Gastrocnemius medialis (tissue), 4 donors: ENCODE measurements at regions not wholly inside any gene's neighbourhood (a gene's known extent, or its start where the extent isn't known, plus 50 kb on each side); places are given as distances from the start of the nearest gene placed in this dataset.

ENCODE experiments used
- ATAC-seq, 2 donors: fragments of 150-250 bp; one replicate each; pipeline ENCODE4 v1.9.1; 2016
- DNase-seq, 2 donors: peaks; one replicate each; pipeline ENCODE4 v3.0.0-alpha.2; 2019
- H3K27ac ChIP-seq, 4 donors: fragments of 200-600 bp; sonication (generic); 1 replicate in 1 of 4; 2 replicates in 3 of 4; pipeline ENCODE4 v1.5.1; 2016 to 2018; ENCODE audit warnings: mild to moderate bottlenecking in 2 of 4, moderate library complexity in 1 of 4
- H3K27me3 ChIP-seq, 3 donors: fragments of 200-600 bp; sonication (generic) in 2 of 3; 1 replicate in 1 of 3; 2 replicates in 2 of 3; pipeline versions ENCODE4 v1.5.1 to v1.6.0; 2016 to 2019; ENCODE audit warnings: mild to moderate bottlenecking in 1 of 3, moderate library complexity in 1 of 3
- H3K36me3 ChIP-seq, 2 donors: fragments of 200-600 bp; sonication (generic) in 1 of 2; one replicate each; pipeline ENCODE4 v1.5.1; 2017 to 2018
- H3K4me1 ChIP-seq, 2 donors: fragments of 200-600 bp; sonication (generic) in 1 of 2; one replicate each; pipeline ENCODE4 v1.5.1; 2016 to 2017; ENCODE audit warnings: mild to moderate bottlenecking in 2 of 2
- H3K4me3 ChIP-seq, 4 donors: fragments of 200-600 bp; sonication (generic) in 3 of 4; 1 replicate in 1 of 4; 2 replicates in 3 of 4; pipeline ENCODE4 v1.5.1; 2016 to 2019; ENCODE audit warnings: mild to moderate bottlenecking in 2 of 4
- H3K9me3 ChIP-seq, 3 donors: fragments of 200-600 bp; sonication (generic) in 2 of 3; 1 replicate in 1 of 3; 2 replicates in 2 of 3; pipeline ENCODE4 v1.5.1; 2016 to 2019
- CTCF ChIP-seq, 5 experiments: fragments of 450-650 bp in 3 of 5; fragments of 200-600 bp in 2 of 5; sonication (generic) in 2 of 5; IDR thresholded peaks in 4 of 5; conservative IDR thresholded peaks in 1 of 5; 1 replicate in 4 of 5; 2 replicates in 1 of 5; pipeline ENCODE4 v1.5.1; 2016 to 2019; ENCODE audit warnings: antibody characterized with exemption in 5 of 5, mild to moderate bottlenecking in 3 of 5, moderate library complexity in 3 of 5
- POLR2A ChIP-seq, 2 donors: fragments of 450-650 bp; IDR thresholded peaks; one replicate each; pipeline ENCODE4 v1.6.1; 2017; ENCODE audit warnings: antibody characterized with exemption in 2 of 2, mild to moderate bottlenecking in 2 of 2, moderate library complexity in 2 of 2
- in situ Hi-C, 4 donors: fragments of 200-750 bp; cut with MboI; loops; one replicate each; pipeline versions ENCODE4 v1.15.0 to v1.8.0; 2017; ENCODE audit warnings: low sequenced_read_pairs in 4 of 4
- intact Hi-C: fragments of 100-400 bp; cut with DNase I; formaldehyde crosslinking; loops from one replicate; pipeline ENCODE4 v1.15.1; 2023; ENCODE audit warnings: low total_unique reads

GRCh38 chr19:31071136-31071855 lies 277.9 kb downstream of the TSHZ3 start:
- H3K9me3 ChIP-seq: no peaks in the 10 kb centered on the region
- TF ChIP-seq POLR2A (IDR thresholded peaks at IDR 0.05) (no peak), CTCF (IDR thresholded peaks at IDR 0.05 in 4 of 5, conservative IDR thresholded peaks at IDR 0.05 in 1 of 5) (no peak)
- no peak overlapping the region for H3K4me3 ChIP-seq
- in situ Hi-C loops (no loop called here), intact Hi-C loops (no loop called here)
- no peak overlapping the region for H3K27ac ChIP-seq
- H3K36me3 ChIP-seq: no peaks in the 10 kb centered on the region
- ATAC-seq (no peak), DNase-seq (no peak)
- peaks cover 0 to 3% (median 0%) of the 10 kb centered on the region in 3 donors for H3K27me3 ChIP-seq
- H3K4me1 ChIP-seq: no peaks in the 10 kb centered on the region

DNA sequence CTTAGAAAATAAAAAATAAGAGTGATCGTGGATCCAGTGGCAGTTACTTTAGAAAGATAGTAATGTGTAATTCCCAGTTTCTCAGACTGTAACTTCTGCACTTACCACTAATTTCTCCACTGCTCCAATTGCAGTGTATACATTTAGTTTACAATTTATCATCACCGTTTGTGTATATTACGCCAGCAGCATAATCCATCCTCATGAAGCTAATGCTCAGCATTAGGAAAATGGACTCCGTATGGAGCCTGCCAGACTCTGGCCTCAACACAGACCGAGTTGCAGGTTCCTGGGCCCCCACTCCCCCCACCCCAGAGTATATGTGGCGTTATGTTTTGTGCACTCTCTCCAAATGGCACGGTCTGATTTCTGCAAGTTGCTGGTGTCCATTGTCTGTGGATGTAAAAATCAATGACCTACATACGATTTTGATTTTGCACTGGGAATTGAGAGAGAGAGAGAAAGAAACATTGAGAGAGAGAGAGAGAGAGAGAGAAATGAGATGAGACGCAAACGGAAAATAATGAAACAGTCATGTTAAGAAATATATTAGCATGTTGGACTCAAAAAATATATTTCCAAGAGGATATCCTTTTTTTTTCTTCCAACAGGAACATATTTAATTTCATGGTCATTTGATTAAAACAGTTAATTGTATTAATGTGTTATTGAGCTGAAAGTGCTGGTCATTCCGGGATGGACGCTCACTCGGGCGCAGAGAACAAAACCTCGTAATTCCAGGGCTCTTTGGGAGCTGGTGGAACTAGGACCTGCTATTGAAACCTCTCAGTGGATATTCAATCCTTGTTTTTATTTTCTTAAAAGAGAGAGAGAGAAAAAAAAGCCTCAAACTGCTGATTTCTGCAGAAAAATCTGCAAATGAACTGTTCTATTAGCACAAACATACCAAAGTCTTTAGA lies 278.8 kb downstream of the TSHZ3 start:
- ATAC-seq (no peak), DNase-seq (no peak)
- H3K27me3 ChIP-seq: peaks cover 0 to 3% (median 0%) of the 10 kb centered on the region in 3 donors
- intact Hi-C loops (no loop called here), in situ Hi-C loops (no loop called here)
- no peak overlapping the region for H3K4me3 ChIP-seq
- no peaks in the 10 kb centered on the region for H3K9me3 ChIP-seq
- TF ChIP-seq CTCF (IDR thresholded peaks at IDR 0.05 in 4 of 5, conservative IDR thresholded peaks at IDR 0.05 in 1 of 5): no peak
- no peak for TF ChIP-seq POLR2A (IDR thresholded peaks at IDR 0.05)
- H3K4me1 ChIP-seq: no peaks in the 10 kb centered on the region
- no peak overlapping the region for H3K27ac ChIP-seq
- H3K36me3 ChIP-seq: no peaks in the 10 kb centered on the region

DNA sequence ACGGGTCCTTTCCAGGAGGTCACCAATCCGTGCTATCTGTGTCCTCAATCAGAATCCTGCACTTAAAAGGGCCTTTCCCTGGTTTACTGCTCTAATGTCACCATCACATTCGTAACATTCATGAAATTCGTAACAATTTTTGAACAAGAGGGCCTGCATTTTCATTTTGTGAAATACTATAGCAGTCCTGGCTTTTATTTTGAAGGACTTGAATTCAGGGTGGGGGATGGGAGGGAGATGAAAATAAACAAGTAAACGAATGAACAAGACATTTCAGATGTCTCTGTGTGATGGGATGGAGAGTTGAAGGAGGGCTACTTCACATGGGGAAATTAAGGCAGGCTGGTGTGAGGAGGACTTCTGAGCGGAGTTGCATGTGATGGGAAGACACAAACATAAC lies 281.0 kb downstream of the TSHZ3 start:
- no peak overlapping the region for H3K27ac ChIP-seq
- no peak for DNase-seq
- no peaks in the 10 kb centered on the region for H3K9me3 ChIP-seq
- no peak overlapping the region for H3K4me3 ChIP-seq
- intact Hi-C loops (no loop called here), in situ Hi-C loops (no loop called here)
- no peaks in the 10 kb centered on the region for H3K36me3 ChIP-seq
- TF ChIP-seq CTCF (IDR thresholded peaks at IDR 0.05 in 4 of 5, conservative IDR thresholded peaks at IDR 0.05 in 1 of 5): no peak
- TF ChIP-seq POLR2A (IDR thresholded peaks at IDR 0.05): no peak
- no peaks in the 10 kb centered on the region for H3K4me1 ChIP-seq
- H3K27me3 ChIP-seq: peaks cover 0 to 1% (median 0%) of the 10 kb centered on the region in 3 donors
- no peak for ATAC-seq

DNA sequence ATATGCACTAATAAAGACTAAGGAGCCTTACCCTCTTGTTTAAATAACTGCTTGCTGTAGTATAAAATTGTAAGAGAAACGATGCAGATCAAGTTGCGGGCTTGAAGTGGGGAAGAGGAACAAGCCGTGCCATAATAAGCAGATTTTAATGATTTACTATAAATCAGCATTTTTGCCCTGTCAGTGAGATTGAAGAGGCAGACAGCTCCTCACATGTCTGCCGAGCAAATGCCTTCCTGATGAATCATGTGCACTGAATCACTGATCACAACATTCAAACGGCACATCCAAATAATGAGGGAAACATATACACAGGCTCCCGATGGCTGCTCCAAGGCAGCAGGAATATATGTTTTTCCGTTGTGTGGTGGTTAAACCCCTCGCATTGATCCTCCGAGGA lies 282.9 kb downstream of the TSHZ3 start:
- Histone ChIP-seq H3K27me3 (peaks cover 0 to 2% (median 0%) of the 10 kb centered on the region in 3 donors), H3K36me3 (no peaks in the 10 kb centered on the region), H3K4me3 (no peak overlapping the region), H3K4me1 (no peaks in the 10 kb centered on the region), H3K9me3 (no peaks in the 10 kb centered on the region), H3K27ac (no peak overlapping the region)
- TF ChIP-seq CTCF (IDR thresholded peaks at IDR 0.05 in 4 of 5, conservative IDR thresholded peaks at IDR 0.05 in 1 of 5) (no peak), POLR2A (IDR thresholded peaks at IDR 0.05) (no peak)
- ATAC-seq (no peak), DNase-seq (no peak)
- in situ Hi-C loops: no loop called here
- intact Hi-C loops: no loop called here
